ENCODE measurements at regions not wholly inside any gene's neighbourhood (a gene's known extent, or its start where the extent isn't known, plus 50 kb on each side); places are given as distances from the start of the nearest gene placed in this dataset.

DNA sequence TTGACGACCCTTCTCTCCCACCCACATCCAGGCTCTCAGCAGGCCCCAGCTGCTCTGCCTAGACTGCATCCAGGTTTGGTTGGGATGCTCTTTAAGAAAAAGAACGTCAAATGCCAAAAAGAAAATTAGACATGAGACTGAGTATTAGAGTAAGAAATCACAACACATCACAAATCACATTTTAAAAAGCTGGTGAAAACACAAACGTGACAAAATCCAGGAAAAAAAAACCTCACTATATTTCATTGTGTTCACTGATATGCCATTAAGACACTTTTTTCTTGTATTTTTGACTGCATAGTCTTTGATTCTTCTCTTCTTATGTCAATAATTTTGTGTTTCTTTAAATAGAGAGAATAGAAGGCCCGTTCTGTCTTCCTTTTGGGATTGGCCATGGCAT lies 243.7 kb downstream of the TLE3 start:
- H3K27ac ChIP-seq, result no peak overlapping the region
- no peaks in the 10 kb centered on the region for H3K4me1 ChIP-seq (ENCODE audit: control insufficient read depth in 1 of 2, low read depth in 2 of 2)
- no peaks in the 10 kb centered on the region for H3K27me3 ChIP-seq (replicated peaks; ENCODE audit: insufficient read depth)
- H3K36me3 ChIP-seq, result no peaks in the 10 kb centered on the region
- DNase-seq (ENCODE audit: low spot score), result no peak
- no peak for ATAC-seq (ENCODE audit: insufficient number of reproducible peaks, low FRiP score, low read depth)
- H3K9me3 ChIP-seq, result no peaks in the 10 kb centered on the region
- TF ChIP-seq CTCF (IDR thresholded peaks at IDR 0.05), result no peak
- no peak overlapping the region for H3K4me3 ChIP-seq

DNA sequence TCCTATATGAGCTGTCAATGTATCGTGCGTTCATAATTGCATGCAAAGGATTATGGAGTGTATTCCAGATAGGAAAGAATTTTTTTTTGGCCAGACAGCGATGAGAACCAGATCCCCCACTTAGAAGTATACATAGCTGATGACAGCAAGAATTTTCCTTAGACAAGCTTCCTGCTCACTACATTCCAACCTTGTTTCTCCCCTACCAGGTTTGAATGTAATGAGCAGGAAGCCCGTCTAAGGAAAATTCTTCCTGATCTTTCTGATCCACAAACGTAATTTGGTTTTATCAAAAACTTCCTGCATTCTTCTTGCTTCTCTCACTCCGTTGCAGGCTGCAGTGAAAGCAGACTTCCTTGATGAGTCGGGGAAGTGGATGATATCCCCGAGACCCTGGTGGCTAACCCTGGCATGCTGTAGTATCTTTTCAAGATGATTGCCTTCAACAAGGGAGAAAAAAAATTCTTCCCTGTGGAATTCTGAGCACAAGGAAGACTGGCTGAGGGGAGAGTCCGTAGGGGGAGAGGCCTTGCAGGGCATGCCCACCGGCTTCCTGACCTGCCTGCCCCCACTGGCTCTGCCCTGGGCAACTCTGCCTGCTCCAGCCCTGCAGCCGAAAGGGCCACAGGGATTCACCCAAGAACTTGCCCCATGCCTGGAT lies 243.1 kb downstream of the TLE3 start:
- Histone ChIP-seq H3K9me3 (no peaks in the 10 kb centered on the region), H3K4me3 (no peak overlapping the region), H3K36me3 (no peaks in the 10 kb centered on the region), H3K27me3 (replicated peaks; ENCODE audit: insufficient read depth) (no peaks in the 10 kb centered on the region), H3K4me1 (ENCODE audit: control insufficient read depth in 1 of 2, low read depth in 2 of 2) (no peaks in the 10 kb centered on the region), H3K27ac (no peak overlapping the region)
- ATAC-seq (ENCODE audit: insufficient number of reproducible peaks, low FRiP score, low read depth) (no peak), DNase-seq (ENCODE audit: low spot score) (no peak)
- no peak for TF ChIP-seq CTCF (IDR thresholded peaks at IDR 0.05)

GRCh38 chr15:69855258-69856000 lies 242.3 kb downstream of the TLE3 start:
- ATAC-seq (ENCODE audit: insufficient number of reproducible peaks, low FRiP score, low read depth), result no peak
- no peaks in the 10 kb centered on the region for H3K27me3 ChIP-seq (replicated peaks; ENCODE audit: insufficient read depth)
- TF ChIP-seq CTCF (IDR thresholded peaks at IDR 0.05), result no peak

DNA sequence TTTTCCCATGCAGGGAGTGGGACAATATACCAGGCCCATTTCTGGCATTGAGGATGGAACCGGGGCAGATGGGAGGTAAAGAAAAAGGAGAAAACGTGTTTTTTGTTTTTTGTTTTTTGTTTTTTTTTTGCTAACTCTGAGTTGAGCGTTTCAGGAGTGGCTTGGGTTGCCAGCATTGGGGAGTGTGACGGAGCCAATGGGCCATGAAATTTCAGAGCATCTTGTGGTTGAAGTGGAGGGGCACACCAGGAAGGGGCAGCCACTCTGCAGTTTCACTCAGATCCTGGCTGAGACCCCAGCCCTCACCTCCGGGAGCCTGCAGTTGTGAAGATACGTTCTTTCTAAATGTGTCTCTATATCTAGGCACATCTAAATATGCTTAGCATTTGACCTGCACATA lies 240.5 kb downstream of the TLE3 start:
- DNase-seq (ENCODE audit: low spot score) (no peak), ATAC-seq (ENCODE audit: insufficient number of reproducible peaks, low FRiP score, low read depth) (no peak)
- Histone ChIP-seq H3K36me3 (no peaks in the 10 kb centered on the region), H3K27me3 (replicated peaks; ENCODE audit: insufficient read depth) (no peaks in the 10 kb centered on the region), H3K4me1 (ENCODE audit: control insufficient read depth in 1 of 2, low read depth in 2 of 2) (no peaks in the 10 kb centered on the region), H3K27ac (no peak overlapping the region), H3K4me3 (no peak overlapping the region), H3K9me3 (no peaks in the 10 kb centered on the region)
- no peak for TF ChIP-seq CTCF (IDR thresholded peaks at IDR 0.05)

More at GRCh38 chr15:69855258-69856000, 242.3 kb downstream of the TLE3 start:
- no peaks in the 10 kb centered on the region for H3K36me3 ChIP-seq
- H3K27ac ChIP-seq, result no peak overlapping the region
- H3K4me1 ChIP-seq (ENCODE audit: control insufficient read depth in 1 of 2, low read depth in 2 of 2), result no peaks in the 10 kb centered on the region
- H3K4me3 ChIP-seq, result no peak overlapping the region
- no peaks in the 10 kb centered on the region for H3K9me3 ChIP-seq
- no peak for DNase-seq (ENCODE audit: low spot score)

- ATAC-seq (ENCODE audit: insufficient number of reproducible peaks, low FRiP score, low read depth) (no peak), DNase-seq (ENCODE audit: low spot score) (no peak)
- Histone ChIP-seq H3K4me3 (no peak overlapping the region), H3K4me1 (ENCODE audit: control insufficient read depth in 1 of 2, low read depth in 2 of 2) (no peaks in the 10 kb centered on the region), H3K27ac (no peak overlapping the region), H3K27me3 (replicated peaks; ENCODE audit: insufficient read depth) (no peaks in the 10 kb centered on the region), H3K36me3 (no peaks in the 10 kb centered on the region), H3K9me3 (no peaks in the 10 kb centered on the region)
- no peak for TF ChIP-seq CTCF (IDR thresholded peaks at IDR 0.05)
Measured at GRCh38 chr15:69857686-69858391, 239.9 kb downstream of the TLE3 start.
